Thymus (tissue), 11 donors: ENCODE measurements at regions not wholly inside any gene's neighbourhood (a gene's known extent, or its start where the extent isn't known, plus 50 kb on each side); places are given as distances from the start of the nearest gene placed in this dataset.

Source experiments
- DNase-seq, 9 donors: peaks; one replicate each; pipeline ENCODE4 v3.0.0-alpha.2; 2013; ENCODE audit warnings: low spot score in 9 of 9, low read depth in 6 of 9, missing footprints in 1 of 9
- H3K27ac ChIP-seq, 2 donors: one replicate each; pipeline ENCODE4 v1.5.1; 2013; ENCODE audit warnings: control low read depth in 1 of 2, low read depth in 1 of 2, low read length in 1 of 2, mild to moderate bottlenecking in 1 of 2, moderate library complexity in 1 of 2
- H3K27me3 ChIP-seq, 2 donors: one replicate each; pipeline ENCODE4 v1.5.1; 2013; ENCODE audit warnings: low read length in 1 of 2; ENCODE audit not compliant: control insufficient read depth in 2 of 2, insufficient read depth in 1 of 2
- H3K36me3 ChIP-seq, 2 donors: one replicate each; pipeline ENCODE4 v1.5.1; 2013; ENCODE audit warnings: low read length in 1 of 2, mild to moderate bottlenecking in 1 of 2, moderate library complexity in 1 of 2; ENCODE audit not compliant: control insufficient read depth in 2 of 2, insufficient read depth in 2 of 2
- H3K4me1 ChIP-seq, 2 donors: one replicate each; pipeline ENCODE4 v1.5.1; 2013; ENCODE audit warnings: low read length in 2 of 2; ENCODE audit not compliant: control insufficient read depth in 2 of 2, insufficient read depth in 2 of 2
- H3K4me3 ChIP-seq, 2 donors: one replicate each; pipeline ENCODE4 v1.5.1; 2013; ENCODE audit warnings: low read length in 2 of 2, control low read depth in 1 of 2, mild to moderate bottlenecking in 1 of 2
- H3K9me3 ChIP-seq, 2 donors: one replicate each; pipeline ENCODE4 v1.5.1; 2013; ENCODE audit warnings: low read length in 1 of 2, mild to moderate bottlenecking in 1 of 2; ENCODE audit not compliant: control insufficient read depth in 2 of 2, insufficient read depth in 1 of 2
- WGBS: extraction: QIAGEN DNeasy Blood & Tissue Kit; methylation state at CpG from one replicate; pipeline ENCODE4 v1.1.7; 2013; 5-methylcytosine and 5-hydroxymethylcytosine counted together
- donor health status: healthy.

- Histone ChIP-seq H3K27me3 (no peaks in the 10 kb centered on the region), H3K36me3 (no peaks in the 10 kb centered on the region), H3K27ac (no peak overlapping the region), H3K9me3 (peaks cover 0 to 3% of the 10 kb centered on the region in 2 donors), H3K4me3 (no peak overlapping the region), H3K4me1 (no peaks in the 10 kb centered on the region)
- WGBS: 40% methylated on average over 1 of the region's 1 CpG
- no peak for DNase-seq
These were observed 474.7 kb downstream of the TRIML1 start for GRCh38 chr4:188613976-188614375.

GRCh38 chr4:188619456-188620149, 480.4 kb downstream of the TRIML1 start:
- Histone ChIP-seq H3K9me3 (peaks cover 0 to 3% of the 10 kb centered on the region in 2 donors), H3K4me1 (no peaks in the 10 kb centered on the region), H3K27ac (no peak overlapping the region), H3K27me3 (no peaks in the 10 kb centered on the region), H3K4me3 (no peak overlapping the region), H3K36me3 (no peaks in the 10 kb centered on the region)
- 59% methylated on average over 18 of the region's 18 CpGs for WGBS
- DNase-seq: no peak

- DNase-seq: no peak
- WGBS: 49% methylated on average over 2 of the region's 2 CpGs
- Histone ChIP-seq H3K36me3 (no peaks in the 10 kb centered on the region), H3K9me3 (no peaks in the 10 kb centered on the region), H3K27ac (no peak overlapping the region), H3K27me3 (no peaks in the 10 kb centered on the region), H3K4me1 (no peaks in the 10 kb centered on the region), H3K4me3 (no peak overlapping the region)
These were observed 481.4 kb downstream of the TRIML1 start for GRCh38 chr4:188620608-188621007.

- no peak overlapping the region for H3K27ac ChIP-seq
- H3K4me3 ChIP-seq: no peak overlapping the region
- H3K27me3 ChIP-seq: no peaks in the 10 kb centered on the region
- 80% methylated on average over 4 of the region's 4 CpGs for WGBS
- no peaks in the 10 kb centered on the region for H3K36me3 ChIP-seq
- no peaks in the 10 kb centered on the region for H3K9me3 ChIP-seq
- H3K4me1 ChIP-seq: no peaks in the 10 kb centered on the region
- no peak for DNase-seq
These were observed 484.1 kb downstream of the TRIML1 start for GRCh38 chr4:188623314-188623854.

- 59% methylated on average over 4 of the region's 4 CpGs for WGBS
- no peak for DNase-seq
- no peaks in the 10 kb centered on the region for H3K9me3 ChIP-seq
- H3K4me1 ChIP-seq: no peaks in the 10 kb centered on the region
- H3K27ac ChIP-seq: no peak overlapping the region
- no peaks in the 10 kb centered on the region for H3K27me3 ChIP-seq
- H3K36me3 ChIP-seq: no peaks in the 10 kb centered on the region
- H3K4me3 ChIP-seq: no peak overlapping the region
These were observed 485.1 kb downstream of the TRIML1 start for GRCh38 chr4:188624370-188624769.

- no peaks in the 10 kb centered on the region for H3K27me3 ChIP-seq
- 94% methylated on average over 1 of the region's 1 CpG for WGBS
- H3K9me3 ChIP-seq: peaks cover 1 to 12% of the 10 kb centered on the region in 2 donors
- H3K27ac ChIP-seq: no peak overlapping the region
- no peaks in the 10 kb centered on the region for H3K36me3 ChIP-seq
- no peaks in the 10 kb centered on the region for H3K4me1 ChIP-seq
- no peak overlapping the region for H3K4me3 ChIP-seq
- no peak for DNase-seq
These were observed 488.7 kb downstream of the TRIML1 start for GRCh38 chr4:188627892-188628291.

- Histone ChIP-seq H3K27ac (no peak overlapping the region), H3K27me3 (no peaks in the 10 kb centered on the region), H3K4me3 (no peak overlapping the region), H3K4me1 (no peaks in the 10 kb centered on the region), H3K9me3 (no peaks in the 10 kb centered on the region), H3K36me3 (no peaks in the 10 kb centered on the region)
- WGBS: 81% methylated on average over 4 of the region's 4 CpGs
- DNase-seq: no peak
These were observed 500.3 kb downstream of the TRIML1 start for GRCh38 chr4:188639479-188640100.

GRCh38 chr4:188647820-188648370, 508.7 kb downstream of the TRIML1 start:
- Histone ChIP-seq H3K27ac (no peak overlapping the region), H3K4me1 (no peaks in the 10 kb centered on the region), H3K9me3 (no peaks in the 10 kb centered on the region), H3K4me3 (no peak overlapping the region), H3K27me3 (no peaks in the 10 kb centered on the region), H3K36me3 (no peaks in the 10 kb centered on the region)
- WGBS: 66% methylated on average over 2 of the region's 2 CpGs
- DNase-seq: no peak

GRCh38 chr4:188649635-188650034, 510.4 kb downstream of the TRIML1 start:
- DNase-seq: no peak
- Histone ChIP-seq H3K4me1 (no peaks in the 10 kb centered on the region), H3K4me3 (no peak overlapping the region), H3K27ac (no peak overlapping the region), H3K9me3 (no peaks in the 10 kb centered on the region), H3K27me3 (no peaks in the 10 kb centered on the region), H3K36me3 (no peaks in the 10 kb centered on the region)
- WGBS: 81% methylated on average over 7 of the region's 7 CpGs
